ENCODE measurements at regions not wholly inside any gene's neighbourhood (a gene's known extent, or its start where the extent isn't known, plus 50 kb on each side); places are given as distances from the start of the nearest gene placed in this dataset.

DNA sequence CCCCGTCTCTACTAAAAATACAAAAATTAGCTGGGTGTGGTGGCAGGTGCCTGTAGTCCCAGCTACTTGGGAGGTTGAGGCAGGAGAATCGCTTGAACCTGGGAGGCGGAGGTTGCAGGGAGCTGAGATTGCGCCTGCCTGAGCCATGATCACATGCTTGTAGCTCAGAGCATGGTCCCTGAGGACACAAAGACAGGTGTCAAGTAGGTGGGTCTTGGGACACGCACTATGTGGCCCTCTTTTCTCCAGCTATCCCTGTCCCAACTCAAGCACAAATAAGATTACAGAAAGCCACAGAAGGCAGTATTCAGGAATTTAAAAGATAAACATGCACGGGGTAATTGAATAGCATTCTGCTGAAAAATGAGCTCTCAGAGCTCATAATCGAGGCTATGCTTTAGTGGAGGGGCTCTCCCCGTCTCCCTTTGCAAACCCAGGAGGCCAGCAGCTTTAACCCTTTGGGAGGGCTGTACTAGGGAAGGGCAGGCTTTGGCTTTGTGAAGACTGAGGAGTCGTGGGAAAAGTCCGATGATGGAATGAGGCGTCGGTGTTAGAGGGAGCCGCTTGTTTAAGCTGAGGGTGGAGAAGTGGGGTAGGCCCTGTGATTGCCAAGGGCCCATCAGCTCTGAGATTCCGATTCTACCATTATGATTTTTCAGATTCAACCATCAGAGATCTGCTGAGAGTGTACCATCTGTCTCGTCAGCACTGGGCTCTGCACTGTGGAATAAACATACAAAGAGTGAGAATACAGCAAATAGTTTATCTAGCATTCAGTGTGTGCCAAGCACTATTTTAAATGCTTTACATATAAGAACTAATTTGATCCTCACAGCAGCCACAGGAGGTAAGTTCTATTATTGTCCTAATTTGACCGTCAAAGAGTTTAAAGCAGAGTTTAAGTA lies 59.7 kb upstream of the CD34 start:
- no peak for TF ChIP-seq EZH2 (conservative IDR thresholded peaks at IDR 0.05; ENCODE audit: low read depth, low read length)
- TF ChIP-seq, protein P1, sequence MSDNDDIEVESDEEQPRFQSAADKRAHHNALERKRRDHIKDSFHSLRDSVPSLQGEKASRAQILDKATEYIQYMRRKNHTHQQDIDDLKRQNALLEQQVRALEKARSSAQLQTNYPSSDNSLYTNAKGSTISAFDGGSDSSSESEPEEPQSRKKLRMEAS (IDR thresholded peaks at IDR 0.05) = no peak
- TF ChIP-seq IRF2 (CRISPR knock-in tag; IDR thresholded peaks at IDR 0.05) = no peak
- TF ChIP-seq, protein P2, sequence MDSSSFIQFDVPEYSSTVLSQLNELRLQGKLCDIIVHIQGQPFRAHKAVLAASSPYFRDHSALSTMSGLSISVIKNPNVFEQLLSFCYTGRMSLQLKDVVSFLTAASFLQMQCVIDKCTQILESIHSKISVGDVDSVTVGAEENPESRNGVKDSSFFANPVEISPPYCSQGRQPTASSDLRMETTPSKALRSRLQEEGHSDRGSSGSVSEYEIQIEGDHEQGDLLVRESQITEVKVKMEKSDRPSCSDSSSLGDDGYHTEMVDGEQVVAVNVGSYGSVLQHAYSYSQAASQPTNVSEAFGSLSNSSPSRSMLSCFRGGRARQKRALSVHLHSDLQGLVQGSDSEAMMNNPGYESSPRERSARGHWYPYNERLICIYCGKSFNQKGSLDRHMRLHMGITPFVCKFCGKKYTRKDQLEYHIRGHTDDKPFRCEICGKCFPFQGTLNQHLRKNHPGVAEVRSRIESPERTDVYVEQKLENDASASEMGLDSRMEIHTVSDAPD (CRISPR knock-in tag; IDR thresholded peaks at IDR 0.05) = no peak
- TF ChIP-seq GMEB1 (CRISPR knock-in tag; IDR thresholded peaks at IDR 0.05; ENCODE audit: borderline replicate concordance) = no peak
- no peak for TF ChIP-seq GATA4 (IDR thresholded peaks at IDR 0.05; ENCODE audit: borderline replicate concordance, low read depth)
- no peak for TF ChIP-seq ZNF607 (CRISPR knock-in tag; IDR thresholded peaks at IDR 0.05; ENCODE audit: borderline replicate concordance)
- TF ChIP-seq ZNF317 (CRISPR knock-in tag; IDR thresholded peaks at IDR 0.05) = no peak
- TF ChIP-seq ZNF362 (CRISPR knock-in tag; IDR thresholded peaks at IDR 0.05; ENCODE audit: borderline replicate concordance) = no peak
- TF ChIP-seq, protein P3, sequence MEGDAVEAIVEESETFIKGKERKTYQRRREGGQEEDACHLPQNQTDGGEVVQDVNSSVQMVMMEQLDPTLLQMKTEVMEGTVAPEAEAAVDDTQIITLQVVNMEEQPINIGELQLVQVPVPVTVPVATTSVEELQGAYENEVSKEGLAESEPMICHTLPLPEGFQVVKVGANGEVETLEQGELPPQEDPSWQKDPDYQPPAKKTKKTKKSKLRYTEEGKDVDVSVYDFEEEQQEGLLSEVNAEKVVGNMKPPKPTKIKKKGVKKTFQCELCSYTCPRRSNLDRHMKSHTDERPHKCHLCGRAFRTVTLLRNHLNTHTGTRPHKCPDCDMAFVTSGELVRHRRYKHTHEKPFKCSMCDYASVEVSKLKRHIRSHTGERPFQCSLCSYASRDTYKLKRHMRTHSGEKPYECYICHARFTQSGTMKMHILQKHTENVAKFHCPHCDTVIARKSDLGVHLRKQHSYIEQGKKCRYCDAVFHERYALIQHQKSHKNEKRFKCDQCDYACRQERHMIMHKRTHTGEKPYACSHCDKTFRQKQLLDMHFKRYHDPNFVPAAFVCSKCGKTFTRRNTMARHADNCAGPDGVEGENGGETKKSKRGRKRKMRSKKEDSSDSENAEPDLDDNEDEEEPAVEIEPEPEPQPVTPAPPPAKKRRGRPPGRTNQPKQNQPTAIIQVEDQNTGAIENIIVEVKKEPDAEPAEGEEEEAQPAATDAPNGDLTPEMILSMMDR (CRISPR knock-in tag; IDR thresholded peaks at IDR 0.05) = no peak
- TF ChIP-seq CHD2 (IDR thresholded peaks at IDR 0.05; ENCODE audit: low read depth, low read length) = no peak
- TF ChIP-seq POLR2A (IDR thresholded peaks at IDR 0.05; ENCODE audit: insufficient read depth in 1 of 2, low read depth in 2 of 2, low read length in 2 of 2) = no peak
- TF ChIP-seq ZMAT5 (CRISPR knock-in tag; IDR thresholded peaks at IDR 0.05; ENCODE audit: borderline replicate concordance, low read depth) = no peak
